ENCODE measurements at regions not wholly inside any gene's neighbourhood (a gene's known extent, or its start where the extent isn't known, plus 50 kb on each side); places are given as distances from the start of the nearest gene placed in this dataset.

DNA sequence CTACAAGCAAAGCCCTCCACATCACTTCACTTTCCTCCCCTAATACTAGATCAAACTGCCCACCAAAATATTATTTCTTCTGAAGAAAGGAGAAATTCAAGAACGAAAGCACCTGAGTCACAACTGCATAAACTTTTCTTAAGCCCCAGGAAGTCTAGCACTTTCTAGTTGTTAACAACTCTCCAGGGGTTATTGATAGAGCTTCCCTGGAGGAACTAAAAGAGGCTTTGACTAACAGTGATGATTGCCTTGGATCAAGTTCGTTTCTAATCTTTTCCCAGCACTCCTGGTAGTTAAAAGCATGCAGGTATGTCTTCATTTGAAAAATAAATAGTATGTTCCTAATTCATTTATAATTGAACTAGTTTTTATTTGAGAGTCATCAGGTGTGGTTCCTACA lies 917.0 kb downstream of the TUSC7 start:
- no peak for DNase-seq (ENCODE audit: low read depth in 3 of 3, low spot score in 2 of 3)

- peak in 2 of 3 donors; percentile 36 to 38 for DNase-seq (ENCODE audit: low read depth in 3 of 3, low spot score in 2 of 3)
Observed at GRCh38 chr3:117628823-117629291, 919.3 kb downstream of the TUSC7 start.

DNA sequence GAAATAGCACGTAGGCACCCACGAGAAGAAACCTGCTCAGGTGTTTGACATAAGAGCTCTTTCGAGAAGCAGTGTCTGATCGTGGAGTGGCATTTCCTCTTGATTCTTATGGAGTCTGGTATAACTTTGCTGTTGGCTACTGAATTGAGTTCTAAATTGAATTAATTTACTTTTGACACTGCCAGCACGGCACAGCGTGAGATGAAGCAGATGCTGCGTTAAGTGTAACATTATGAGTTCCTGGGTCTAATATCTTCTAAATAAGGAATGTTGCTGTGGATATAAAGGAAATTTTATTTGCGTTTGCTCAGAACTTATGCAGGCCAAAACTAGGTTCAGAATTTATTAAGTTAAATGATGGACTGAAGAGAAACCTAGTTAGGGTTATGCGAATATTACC lies 919.9 kb downstream of the TUSC7 start:
- DNase-seq (ENCODE audit: low read depth in 3 of 3, low spot score in 2 of 3): no peak

GRCh38 chr3:117630469-117630868 lies 920.9 kb downstream of the TUSC7 start:
- DNase-seq (ENCODE audit: low read depth in 3 of 3, low spot score in 2 of 3): no peak

- DNase-seq (ENCODE audit: low read depth in 3 of 3, low spot score in 2 of 3): no peak
Observed at GRCh38 chr3:117630885-117631284, 921.3 kb downstream of the TUSC7 start.

DNA sequence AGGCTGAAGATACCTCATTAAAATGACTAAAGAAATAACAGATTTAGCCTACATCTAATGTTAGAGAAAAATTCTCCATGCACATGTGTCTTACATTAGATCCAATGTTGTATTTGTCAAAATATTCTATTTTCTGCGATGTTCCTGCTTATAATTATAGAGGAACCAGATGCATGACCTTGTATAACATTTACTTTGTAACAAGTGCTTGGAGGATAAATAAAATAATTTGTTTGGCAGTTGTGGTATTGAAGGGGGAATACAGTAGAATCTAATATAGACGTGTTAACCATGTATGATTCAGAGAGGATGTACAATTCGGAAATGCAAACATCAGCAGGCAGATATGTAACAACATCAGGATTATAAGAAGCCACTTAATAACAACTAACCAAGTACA lies 922.2 kb downstream of the TUSC7 start:
- no peak for DNase-seq (ENCODE audit: low read depth in 3 of 3, low spot score in 2 of 3)

- no peak for DNase-seq (ENCODE audit: low read depth in 3 of 3, low spot score in 2 of 3)
Observed at GRCh38 chr3:117632191-117632590, 922.6 kb downstream of the TUSC7 start.

DNA sequence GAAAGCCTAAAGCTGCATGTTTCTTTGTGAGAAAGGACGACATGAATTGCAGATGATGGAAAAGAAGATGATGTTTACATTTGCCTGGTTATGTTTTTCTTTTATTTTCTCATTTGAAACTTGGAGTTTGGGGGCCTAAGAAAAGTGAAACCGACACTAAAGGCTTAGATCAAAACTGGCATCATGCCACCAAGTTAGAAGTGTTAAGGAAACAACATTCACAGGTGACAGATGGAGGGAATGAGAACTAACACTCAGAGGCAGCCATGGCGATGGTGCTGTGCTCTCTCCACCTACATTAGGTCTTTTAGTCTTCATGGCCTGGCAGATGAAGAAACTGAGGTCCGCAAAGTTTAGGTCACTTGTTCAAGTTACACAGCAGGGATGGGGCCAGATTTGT lies 923.6 kb downstream of the TUSC7 start:
- DNase-seq (ENCODE audit: low read depth in 3 of 3, low spot score in 2 of 3): no peak

- DNase-seq (ENCODE audit: low read depth in 3 of 3, low spot score in 2 of 3): no peak
Observed at GRCh38 chr3:117637666-117638065, 928.1 kb downstream of the TUSC7 start.

- no peak for DNase-seq (ENCODE audit: low read depth in 3 of 3, low spot score in 2 of 3)
Observed at GRCh38 chr3:117644203-117644602, 934.6 kb downstream of the TUSC7 start.

GRCh38 chr3:117645561-117646242 lies 936.1 kb downstream of the TUSC7 start:
- DNase-seq (ENCODE audit: low read depth in 3 of 3, low spot score in 2 of 3): no peak

DNA sequence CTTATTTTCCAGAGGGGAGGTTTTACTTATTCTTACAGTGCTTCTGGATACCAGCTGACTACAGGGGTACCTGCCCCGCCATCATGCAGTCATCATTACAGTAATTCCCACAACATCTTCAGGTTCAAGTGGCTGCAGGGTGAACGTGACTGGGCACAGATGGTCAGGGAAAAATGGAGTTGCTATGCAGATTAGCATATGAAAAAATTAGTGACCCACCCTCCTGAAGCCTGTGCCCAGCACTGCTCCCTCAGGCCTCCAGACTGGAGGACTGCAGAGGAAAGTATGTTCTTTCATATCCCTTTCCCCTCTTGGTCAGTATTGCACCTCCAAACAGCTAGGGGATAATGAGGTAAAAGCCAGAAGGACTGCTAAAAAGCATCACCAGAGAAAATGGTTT lies 937.9 kb downstream of the TUSC7 start:
- DNase-seq (ENCODE audit: low read depth in 3 of 3, low spot score in 2 of 3): no peak

- DNase-seq (ENCODE audit: low read depth in 3 of 3, low spot score in 2 of 3): no peak
Observed at GRCh38 chr3:117651246-117651645, 941.7 kb downstream of the TUSC7 start.

DNA sequence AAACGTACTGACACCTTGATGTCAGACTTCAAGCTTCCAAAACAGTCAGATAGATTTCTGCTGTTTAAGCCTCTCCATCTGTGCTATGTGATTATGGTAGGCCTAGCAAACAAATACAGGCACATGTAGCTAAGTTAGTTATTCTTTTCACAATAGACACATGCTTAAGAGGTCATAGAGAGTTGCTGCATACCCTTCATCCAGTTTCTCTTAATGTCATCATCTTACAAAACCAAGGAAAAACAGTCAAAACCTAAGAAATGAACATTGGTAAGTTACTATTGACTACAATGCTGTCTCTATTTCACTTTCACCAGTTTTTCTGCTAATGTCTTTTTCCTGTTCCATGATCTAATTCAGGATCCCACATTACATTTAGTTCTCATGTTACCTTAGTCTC lies 946.8 kb downstream of the TUSC7 start:
- no peak for DNase-seq (ENCODE audit: low read depth in 3 of 3, low spot score in 2 of 3)

DNA sequence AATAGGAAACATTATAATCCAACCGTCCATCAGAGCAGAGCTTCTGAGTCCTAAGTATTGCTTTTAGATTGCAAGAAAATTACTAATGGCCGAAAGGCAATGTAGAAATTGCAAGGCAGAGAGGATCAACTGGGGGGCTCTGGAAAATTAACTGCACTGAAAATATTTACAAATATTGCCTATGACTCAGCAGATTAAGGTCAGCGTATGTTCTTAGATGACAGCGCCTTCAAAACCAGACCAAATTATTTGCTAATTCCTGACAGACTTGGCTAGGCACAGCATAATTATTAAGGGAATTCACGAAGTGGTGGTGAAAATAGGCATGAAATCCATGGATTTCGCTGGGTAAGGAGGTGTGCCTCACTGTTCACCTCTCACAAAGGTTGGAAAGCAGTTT lies 947.7 kb downstream of the TUSC7 start:
- no peak for DNase-seq (ENCODE audit: low read depth in 3 of 3, low spot score in 2 of 3)

- DNase-seq (ENCODE audit: low read depth in 3 of 3, low spot score in 2 of 3): no peak
Observed at GRCh38 chr3:117660941-117661817, 951.6 kb downstream of the TUSC7 start.

DNA sequence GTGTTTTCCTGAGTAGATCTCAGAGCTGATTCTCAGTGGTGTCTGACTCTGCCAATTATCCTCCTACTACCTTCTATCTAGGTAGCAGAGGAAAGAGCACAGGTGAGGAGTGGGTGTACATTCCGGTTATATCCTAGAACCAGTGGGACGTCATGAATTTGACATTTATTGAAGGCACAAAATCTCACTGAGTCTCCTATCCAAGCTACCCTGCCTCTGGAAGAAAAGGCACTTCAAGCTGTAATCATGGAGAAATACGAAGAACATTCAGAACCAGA lies 952.2 kb downstream of the TUSC7 start:
- no peak for DNase-seq (ENCODE audit: low read depth in 3 of 3, low spot score in 2 of 3)

DNA sequence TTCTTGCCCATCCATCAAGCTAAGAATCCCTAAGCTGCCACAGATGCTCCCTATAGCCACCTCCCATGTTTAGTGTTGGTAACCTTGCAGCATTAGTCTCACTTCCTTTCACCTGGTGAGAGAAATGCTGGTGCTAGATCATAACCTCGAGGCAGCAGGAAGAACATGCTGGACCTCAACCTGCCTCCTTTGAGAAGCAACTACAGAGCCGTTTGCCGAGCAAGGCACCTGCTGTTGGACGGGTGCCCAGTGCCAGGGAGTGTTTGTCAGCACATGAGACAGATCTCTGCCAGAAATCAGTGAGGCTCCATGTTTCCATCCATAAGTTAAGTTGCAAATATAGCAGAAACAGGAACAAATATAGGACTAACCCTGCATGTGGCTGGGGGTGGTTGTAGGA lies 955.7 kb downstream of the TUSC7 start:
- DNase-seq (ENCODE audit: low read depth in 3 of 3, low spot score in 2 of 3): no peak

- DNase-seq (ENCODE audit: low read depth in 3 of 3, low spot score in 2 of 3): peak in 1 of 3 donors; percentile 13
Observed at GRCh38 chr3:117666325-117666724, 956.7 kb downstream of the TUSC7 start.

GRCh38 chr3:117666812-117667211 lies 957.2 kb downstream of the TUSC7 start:
- DNase-seq (ENCODE audit: low read depth in 3 of 3, low spot score in 2 of 3): no peak

DNA sequence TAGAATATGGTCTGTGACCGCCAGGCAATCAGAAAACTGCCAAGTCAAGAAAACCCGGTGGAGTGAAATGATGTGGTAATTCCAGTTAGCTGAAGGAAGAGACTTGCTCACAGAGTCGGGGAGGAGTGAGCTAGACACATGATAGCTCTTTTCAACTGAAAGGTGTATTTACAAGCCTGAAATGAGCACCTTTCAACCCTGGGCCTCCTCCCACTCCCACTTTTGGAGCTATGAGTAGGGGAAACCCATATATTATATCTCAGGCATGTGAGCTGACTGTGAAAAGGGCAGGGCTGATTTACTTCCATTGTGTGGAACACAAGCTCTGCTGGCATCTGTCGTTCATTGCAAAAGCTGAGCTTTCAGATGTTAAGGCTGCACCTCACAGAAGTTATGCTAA lies 960.2 kb downstream of the TUSC7 start:
- peak in 1 of 3 donors; percentile 26 for DNase-seq (ENCODE audit: low read depth in 3 of 3, low spot score in 2 of 3)

DNA sequence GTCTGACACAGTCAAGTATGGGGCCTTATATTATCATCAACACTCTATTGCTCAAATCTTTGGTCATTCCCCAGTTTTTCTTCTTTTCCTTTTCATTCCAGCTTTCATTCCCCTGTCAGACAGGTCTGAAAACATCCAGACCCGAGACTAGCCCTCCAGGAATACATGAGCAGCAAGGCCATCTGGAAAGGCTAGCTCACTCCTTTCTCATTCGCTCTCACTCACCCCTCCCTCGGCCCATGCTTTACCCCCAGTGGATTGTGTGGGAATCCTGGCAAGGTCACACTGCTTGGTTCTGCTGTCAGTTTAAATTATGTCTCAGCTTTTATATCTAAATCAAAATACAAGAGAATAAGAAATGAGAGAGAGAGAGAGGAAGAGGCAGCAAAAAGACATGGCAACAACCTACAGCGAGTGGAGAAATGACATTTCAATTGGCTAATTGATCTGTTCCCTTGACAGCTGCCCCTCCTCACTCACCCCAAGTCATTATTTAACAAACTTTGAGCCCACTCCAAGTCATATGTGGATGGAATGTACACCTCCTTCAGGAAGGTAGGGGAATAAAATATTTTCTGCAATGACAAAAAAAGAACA lies 962.2 kb downstream of the TUSC7 start:
- no peak for DNase-seq (ENCODE audit: low read depth in 3 of 3, low spot score in 2 of 3)

All from right renal cortex interstitium (tissue), 3 donors.